Psoas muscle (tissue), 7 donors: ENCODE measurements at regions not wholly inside any gene's neighbourhood (a gene's known extent, or its start where the extent isn't known, plus 50 kb on each side); places are given as distances from the start of the nearest gene placed in this dataset.

Experiments
- ATAC-seq, 4 donors: fragments of 200-7000 bp; cut with Tn5 transposase; one replicate each; pipeline ENCODE4 v1.9.1; 2020; ENCODE audit warnings: moderate library complexity in 3 of 4, mild to moderate bottlenecking in 2 of 4
- DNase-seq, 2 donors: peaks; one replicate each; pipeline ENCODE4 v3.0.0-alpha.2; 2020
- H3K27ac ChIP-seq: fragments of 200-600 bp; one replicate; pipeline ENCODE4 v1.8.0; 2022
- H3K27me3 ChIP-seq, 3 donors: fragments of 200-600 bp in 1 of 3; one replicate each; pipeline versions ENCODE4 v1.6.1 to v1.8.0; 2013 to 2022; ENCODE audit warnings: low read length in 2 of 3, mild to moderate bottlenecking in 2 of 3, moderate library complexity in 1 of 3; ENCODE audit not compliant: insufficient read depth in 3 of 3
- H3K36me3 ChIP-seq, 2 donors: fragments of 200-600 bp in 1 of 2; one replicate each; pipeline versions ENCODE4 v1.6.1 to v1.8.0; 2013 to 2022; ENCODE audit warnings: low read depth in 1 of 2, mild to moderate bottlenecking in 1 of 2, moderate library complexity in 1 of 2; ENCODE audit not compliant: insufficient read depth in 1 of 2
- H3K4me1 ChIP-seq: fragments of 200-600 bp; one replicate; pipeline ENCODE4 v1.8.0; 2022
- H3K4me3 ChIP-seq: fragments of 200-600 bp; one replicate; pipeline ENCODE4 v1.8.0; 2022; ENCODE audit warnings: mild to moderate bottlenecking
- H3K9me3 ChIP-seq: fragments of 200-600 bp; one replicate; pipeline ENCODE4 v1.8.0; 2022
- CTCF ChIP-seq: fragments of 200-600 bp; IDR thresholded peaks from one replicate; pipeline ENCODE4 v1.8.0; 2022; ENCODE audit warnings: antibody characterized with exemption
- WGBS, 3 donors: extraction: QIAGEN DNeasy Blood & Tissue Kit; methylation state at CpG; one replicate each; pipeline versions ENCODE4 v1.1.6 to v1.1.7; 2013; 5-methylcytosine and 5-hydroxymethylcytosine counted together
- intact Hi-C, 2 donors: fragments of 100-400 bp; cut with DNase I; formaldehyde crosslinking; loops; one replicate each; pipeline versions ENCODE4 v1.11.0 to v1.14.2; 2022
- donor health status: healthy with polysubstance abuse.
- donor health status: DM: no; HTN: no; CAD: no; lungs with moderate emphysema.
- donor health status: Bipolar disorder and iron deficiency.
- donor health status: healthy.
- donor health status: DM: yes; HTN: yes; CAD: no.
- donor health status: DM: no; HTN: no; CAD: no.
- donor health status: DM: yes; HTN: yes; CAD: no.

DNA sequence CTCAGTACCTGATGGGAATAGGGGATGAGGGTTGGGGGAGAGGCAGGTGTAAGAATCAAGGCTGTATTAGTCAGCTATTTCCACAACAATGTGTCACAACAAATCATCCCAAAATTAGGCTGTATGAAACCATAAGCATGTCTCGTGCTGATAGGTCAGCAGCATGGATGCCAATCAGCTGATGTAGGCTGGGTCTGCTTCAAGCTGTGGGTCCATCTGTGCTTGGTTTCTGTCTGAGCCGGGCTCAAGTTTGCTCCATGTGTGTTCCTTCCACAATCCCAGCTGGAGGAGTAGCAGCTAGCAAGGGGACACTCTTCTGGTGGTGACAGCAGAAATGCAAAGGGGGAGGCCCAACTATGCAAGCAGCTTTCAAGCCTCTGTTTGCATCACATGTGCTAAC is 97.9 kb upstream of the ZNF746 start:
- TF ChIP-seq CTCF: no peak
- DNase-seq: no peak
- intact Hi-C loops: no loop called here
- no peak overlapping the region for H3K27ac ChIP-seq
- H3K27me3 ChIP-seq: no peaks in the 10 kb centered on the region
- 74 to 77% (median 74%) methylated on average over 2 of the region's 2 CpGs for WGBS, 3 donors
- ATAC-seq: no peak
- peaks cover 4 to 53% of the 10 kb centered on the region in 2 donors for H3K36me3 ChIP-seq
- H3K9me3 ChIP-seq: no peaks in the 10 kb centered on the region
- no peak overlapping the region for H3K4me3 ChIP-seq
- no peaks in the 10 kb centered on the region for H3K4me1 ChIP-seq

DNA sequence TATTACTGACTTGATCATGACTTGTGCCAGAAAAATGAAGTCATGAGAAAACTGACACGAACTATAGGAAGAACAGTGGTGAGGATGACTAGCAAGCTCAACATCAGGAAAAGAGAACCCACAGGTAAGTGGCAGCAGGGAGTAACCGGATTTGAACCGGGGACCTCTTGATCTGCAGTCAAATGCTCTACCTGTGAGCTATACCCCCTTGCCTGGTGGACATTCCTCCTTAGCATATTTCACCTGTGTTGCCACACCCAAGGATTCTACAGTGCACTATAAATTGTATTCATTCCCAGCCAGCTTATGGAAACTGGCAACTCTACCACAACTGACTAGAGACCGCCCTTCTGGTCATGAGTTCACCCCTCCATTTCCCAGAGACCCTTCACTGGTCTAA is 97.5 kb upstream of the ZNF746 start:
- H3K27ac ChIP-seq: no peak overlapping the region
- no peaks in the 10 kb centered on the region for H3K27me3 ChIP-seq
- intact Hi-C loops: no loop called here
- 95 to 99% (median 97%) methylated on average over 4 of the region's 4 CpGs for WGBS, 3 donors
- no peak overlapping the region for H3K4me3 ChIP-seq
- H3K36me3 ChIP-seq: peaks cover 4 to 57% of the 10 kb centered on the region in 2 donors
- DNase-seq (no peak), ATAC-seq (no peak)
- no peak for TF ChIP-seq CTCF
- H3K9me3 ChIP-seq: no peaks in the 10 kb centered on the region
- no peaks in the 10 kb centered on the region for H3K4me1 ChIP-seq

- TF ChIP-seq CTCF: no peak
- Histone ChIP-seq H3K4me3 (no peak overlapping the region), H3K27ac (no peak overlapping the region), H3K9me3 (no peaks in the 10 kb centered on the region), H3K4me1 (no peaks in the 10 kb centered on the region), H3K36me3 (peaks cover 3 to 65% of the 10 kb centered on the region in 2 donors), H3K27me3 (no peaks in the 10 kb centered on the region)
- no peak for DNase-seq
- no peak for ATAC-seq
- intact Hi-C loops: no loop called here
- WGBS, 3 donors: 93 to 100% (median 93%) methylated on average over 1 of the region's 1 CpG
Observed at GRCh38 chr7:149588930-149589329, 91.3 kb upstream of the ZNF746 start.

DNA sequence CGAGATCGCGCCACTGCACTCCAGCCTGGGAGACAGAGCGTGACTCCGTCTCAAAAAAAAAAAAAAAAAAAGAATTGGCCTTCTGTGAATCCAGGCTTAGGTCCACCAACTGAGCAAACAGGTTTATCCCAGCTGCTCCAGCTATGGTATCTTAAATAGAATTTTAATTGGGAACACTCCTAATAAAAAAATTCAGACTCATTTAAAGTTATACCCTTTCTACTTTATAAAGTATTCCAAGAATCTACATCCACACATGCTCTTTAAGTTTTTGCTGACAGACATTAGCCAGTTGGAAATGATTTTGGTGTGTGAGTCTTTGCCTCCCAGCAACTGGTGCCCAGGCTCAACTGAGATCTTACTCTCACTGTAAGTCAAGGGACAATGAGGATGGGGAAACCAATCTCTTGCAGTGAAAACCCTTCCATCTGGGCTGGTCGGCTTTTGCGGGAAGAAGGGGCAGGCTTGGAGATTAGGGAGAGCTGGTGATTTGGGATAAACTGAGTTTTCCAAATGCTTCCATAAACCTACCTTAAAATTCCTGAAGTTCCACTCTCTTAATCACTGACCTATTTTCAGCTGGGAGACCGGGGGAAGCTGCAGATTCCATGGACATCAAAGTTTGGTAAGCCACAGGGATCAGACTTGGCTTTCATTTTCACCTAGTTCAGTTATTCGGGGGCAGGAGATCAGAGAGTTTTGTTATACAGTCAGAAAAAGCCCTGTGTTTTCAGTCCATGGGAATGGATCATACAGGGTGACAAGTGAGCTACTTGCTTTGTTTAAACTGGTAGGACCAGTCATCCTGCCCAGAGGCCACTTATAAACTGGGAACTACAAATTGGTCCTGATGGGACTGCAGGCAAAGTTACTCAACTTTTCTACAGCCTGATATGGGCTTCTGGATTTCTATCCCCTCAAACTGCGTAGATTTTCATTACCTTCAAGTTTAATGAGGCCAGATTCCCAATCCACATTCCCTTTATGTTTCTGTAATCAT is 89.3 kb upstream of the ZNF746 start:
- H3K4me1 ChIP-seq: no peaks in the 10 kb centered on the region
- no peak overlapping the region for H3K27ac ChIP-seq
- H3K4me3 ChIP-seq: no peak overlapping the region
- no peak for TF ChIP-seq CTCF
- intact Hi-C loops: no loop called here
- ATAC-seq: no peak
- H3K36me3 ChIP-seq: peaks cover 7 to 65% of the 10 kb centered on the region in 2 donors
- 61 to 87% (median 76%) methylated on average over 6 to 10 of the region's 10 CpGs for WGBS, 3 donors
- H3K9me3 ChIP-seq: no peaks in the 10 kb centered on the region
- no peaks in the 10 kb centered on the region for H3K27me3 ChIP-seq
- no peak for DNase-seq
